HUES48 (cell line): ENCODE measurements at regions not wholly inside any gene's neighbourhood (a gene's known extent, or its start where the extent isn't known, plus 50 kb on each side); places are given as distances from the start of the nearest gene placed in this dataset.

Source experiments
- H3K27ac ChIP-seq: one replicate; pipeline ENCODE4 v1.7.0; 2013; ENCODE audit warnings: low read depth, low read length, inconsistent platforms
- H3K27me3 ChIP-seq: 2 replicates; pipeline ENCODE4 v1.6.1; 2013; ENCODE audit warnings: mild to moderate bottlenecking, low read length; ENCODE audit not compliant: control insufficient read depth, insufficient read depth
- H3K36me3 ChIP-seq: 2 replicates; pipeline ENCODE4 v1.6.1; 2013; ENCODE audit warnings: low read length; ENCODE audit not compliant: control insufficient read depth, insufficient read depth
- H3K4me1 ChIP-seq: 2 replicates; pipeline ENCODE4 v1.6.1; 2013; ENCODE audit warnings: mild to moderate bottlenecking, low read length; ENCODE audit not compliant: control insufficient read depth, insufficient read depth
- H3K4me3 ChIP-seq: 2 replicates; pipeline ENCODE4 v1.5.1; 2013; ENCODE audit warnings: mild to moderate bottlenecking, low read depth, low read length
- H3K9ac ChIP-seq: 2 replicates; pipeline ENCODE4 v1.6.1; 2013; ENCODE audit warnings: mild to moderate bottlenecking, low read depth, low read length, moderate library complexity
- H3K9me3 ChIP-seq: 2 replicates; pipeline ENCODE4 v1.6.1; 2013; ENCODE audit warnings: low read length; ENCODE audit not compliant: control insufficient read depth, insufficient read depth

DNA sequence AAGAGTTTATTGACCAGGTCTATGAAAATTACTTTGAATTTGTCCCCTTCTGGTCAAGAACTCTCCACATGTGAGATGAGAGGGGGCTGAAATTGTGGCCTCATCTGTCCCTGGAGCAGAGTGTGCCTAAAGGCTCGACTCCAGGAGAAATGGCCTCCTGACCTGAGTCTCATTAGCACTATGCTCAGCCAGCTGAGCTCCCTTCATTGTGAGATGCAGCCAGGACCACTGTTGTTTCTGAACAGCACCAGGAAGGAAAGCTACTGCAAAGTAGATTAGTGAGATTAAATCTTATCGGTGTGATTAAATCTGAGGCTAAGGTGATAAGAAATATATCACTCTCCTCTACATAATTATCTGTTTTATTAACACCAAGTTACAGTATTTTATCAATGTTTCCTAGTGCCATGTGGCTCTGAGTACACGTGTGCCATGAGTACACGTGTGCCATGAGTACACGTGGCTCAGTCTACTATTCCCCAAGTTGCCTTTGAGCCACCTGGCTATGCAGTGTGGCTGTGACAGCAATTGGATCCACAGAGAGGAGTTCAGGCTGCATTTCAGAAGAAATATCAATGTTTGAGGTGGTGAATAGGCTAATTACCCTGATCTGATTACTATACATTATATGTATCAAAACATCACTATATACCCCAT is 126.9 kb downstream of the IPMK start:
- no peak overlapping the region for H3K27ac ChIP-seq
- no peak overlapping the region for H3K9ac ChIP-seq
- no peaks in the 10 kb centered on the region for H3K27me3 ChIP-seq
- no peak overlapping the region for H3K4me3 ChIP-seq
- H3K36me3 ChIP-seq, result no peaks in the 10 kb centered on the region
- no peaks in the 10 kb centered on the region for H3K4me1 ChIP-seq
- H3K9me3 ChIP-seq, result peaks cover 8% of the 10 kb centered on the region; the same call in 1 of the 2 replicates

DNA sequence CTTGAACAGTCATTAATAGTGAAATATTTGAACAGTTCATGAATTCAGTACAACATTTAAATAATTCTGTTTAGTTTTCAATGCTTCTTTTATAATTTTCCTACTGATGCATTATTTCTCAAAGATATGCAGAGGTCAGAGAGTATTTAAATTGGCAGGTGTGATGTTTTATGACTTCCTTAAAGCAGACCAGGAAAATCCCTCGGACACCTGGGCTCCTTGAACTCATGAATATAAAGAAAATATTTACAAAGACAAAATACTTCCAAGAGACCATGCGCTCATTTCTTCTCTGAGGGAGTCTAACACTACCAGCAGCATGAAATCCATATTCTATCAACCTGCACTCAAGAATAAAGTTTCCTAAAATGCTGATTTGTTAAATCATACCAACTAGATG is 127.6 kb downstream of the IPMK start:
- Histone ChIP-seq H3K27me3 (no peaks in the 10 kb centered on the region), H3K9me3 (peaks cover 8% of the 10 kb centered on the region; the same call in 1 of the 2 replicates), H3K9ac (no peak overlapping the region), H3K4me3 (no peak overlapping the region), H3K36me3 (no peaks in the 10 kb centered on the region), H3K27ac (no peak overlapping the region), H3K4me1 (no peaks in the 10 kb centered on the region)

DNA sequence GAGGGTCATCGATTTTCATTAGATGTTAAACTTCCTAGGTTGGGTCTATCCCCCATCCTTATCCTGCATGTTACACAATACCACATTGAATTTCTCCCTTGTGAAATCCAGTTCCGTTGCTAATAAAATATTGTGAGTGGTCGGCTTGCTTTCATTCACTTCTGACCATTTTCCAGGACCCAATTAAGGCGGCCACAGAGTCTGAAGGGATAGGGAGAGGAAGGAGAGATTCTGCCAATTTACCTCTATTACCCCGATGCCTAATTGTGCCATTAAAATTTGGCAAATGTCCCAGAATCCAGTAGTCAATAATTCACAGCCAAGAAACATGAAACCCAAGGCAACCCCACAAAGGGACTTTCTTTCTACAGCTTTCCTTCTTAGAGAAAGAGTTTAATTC is 129.9 kb downstream of the IPMK start:
- no peaks in the 10 kb centered on the region for H3K36me3 ChIP-seq
- H3K4me3 ChIP-seq, result no peak overlapping the region
- H3K9me3 ChIP-seq, result no peaks in the 10 kb centered on the region
- no peaks in the 10 kb centered on the region for H3K4me1 ChIP-seq
- H3K27ac ChIP-seq, result no peak overlapping the region
- no peak overlapping the region for H3K9ac ChIP-seq
- H3K27me3 ChIP-seq, result no peaks in the 10 kb centered on the region

DNA sequence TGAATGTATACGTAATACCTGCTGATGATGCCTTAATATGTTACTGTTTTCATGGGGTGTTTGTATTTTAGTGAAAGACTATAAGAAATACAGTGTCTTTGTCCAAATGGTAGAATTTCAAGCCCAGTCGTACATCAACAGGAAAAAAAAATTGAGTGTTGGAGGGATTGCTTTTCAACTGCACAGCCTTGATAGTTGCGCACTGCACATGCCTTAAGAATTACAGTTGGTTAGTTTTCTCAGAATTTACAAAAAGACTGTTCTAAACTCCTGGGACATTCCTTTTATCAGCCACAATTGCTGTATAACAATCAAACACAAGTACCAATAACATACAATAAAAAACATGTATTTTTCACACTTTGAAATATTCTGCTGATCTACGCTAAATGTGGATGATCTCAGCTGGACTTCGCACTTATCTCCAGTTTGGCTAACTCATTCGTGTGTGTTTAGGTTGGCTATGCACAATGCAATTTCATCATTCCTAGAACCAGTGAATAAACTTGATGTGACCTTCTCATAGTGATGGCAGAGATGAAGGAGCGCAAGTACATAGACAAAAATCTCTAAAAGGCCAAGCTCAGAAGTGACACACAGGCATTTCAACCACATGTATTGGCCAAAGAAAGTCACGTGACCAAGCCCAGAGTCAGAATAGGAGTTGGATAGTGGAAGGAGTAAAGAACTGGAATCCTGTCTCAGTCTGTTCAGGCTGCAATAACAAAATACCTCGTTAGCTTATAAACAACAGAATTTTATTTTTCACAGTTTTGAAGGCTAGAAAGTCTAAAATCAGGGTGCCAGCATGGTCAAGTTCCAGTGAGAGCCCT is 152.3 kb downstream of the IPMK start:
- no peaks in the 10 kb centered on the region for H3K4me1 ChIP-seq
- H3K9me3 ChIP-seq, result no peaks in the 10 kb centered on the region
- no peak overlapping the region for H3K9ac ChIP-seq
- H3K27ac ChIP-seq, result no peak overlapping the region
- H3K27me3 ChIP-seq, result no peaks in the 10 kb centered on the region
- no peak overlapping the region for H3K4me3 ChIP-seq
- no peaks in the 10 kb centered on the region for H3K36me3 ChIP-seq

DNA sequence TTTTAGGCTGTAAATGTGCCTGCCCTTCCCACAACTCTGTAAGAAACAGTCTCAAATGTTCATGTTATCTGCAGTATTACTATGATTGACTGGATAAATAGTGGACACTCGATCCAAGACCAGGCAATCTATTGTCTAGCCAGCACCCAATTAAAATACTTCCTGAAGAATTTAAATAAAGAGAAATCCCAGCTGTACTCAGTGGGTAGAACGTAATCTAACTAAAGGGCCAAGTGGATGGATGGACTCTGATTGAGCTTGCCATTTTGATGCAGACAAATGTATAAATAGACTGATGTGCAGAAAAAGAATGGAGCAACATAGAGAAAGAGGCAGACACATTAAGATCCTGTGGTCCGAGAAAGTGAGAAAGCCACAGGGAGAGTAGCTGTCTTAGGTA is 158.0 kb downstream of the IPMK start:
- Histone ChIP-seq H3K27me3 (no peaks in the 10 kb centered on the region), H3K4me3 (no peak overlapping the region), H3K9me3 (no peaks in the 10 kb centered on the region), H3K27ac (no peak overlapping the region), H3K9ac (no peak overlapping the region), H3K4me1 (no peaks in the 10 kb centered on the region), H3K36me3 (no peaks in the 10 kb centered on the region)

DNA sequence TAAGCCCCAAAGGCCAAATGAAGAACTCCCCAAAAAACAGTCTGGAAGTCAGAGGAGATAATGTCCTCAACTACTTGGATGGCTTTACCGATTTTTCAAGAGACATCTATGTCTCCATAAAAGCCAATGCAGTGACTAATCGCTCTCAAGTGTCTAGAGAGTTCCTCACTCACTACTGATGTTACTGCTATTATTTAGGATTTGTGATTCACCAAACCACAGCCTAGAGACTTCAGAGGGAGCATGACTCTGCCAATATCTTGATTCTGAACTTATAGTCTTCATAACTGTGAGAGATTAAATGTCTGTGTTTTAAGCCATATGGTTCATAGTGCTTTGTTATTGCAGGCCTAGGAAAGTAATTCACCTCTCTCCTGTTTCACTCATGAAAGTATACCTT is 160.2 kb downstream of the IPMK start:
- no peaks in the 10 kb centered on the region for H3K4me1 ChIP-seq
- no peak overlapping the region for H3K27ac ChIP-seq
- peaks cover 4% of the 10 kb centered on the region; the same call in 1 of the 2 replicates for H3K9me3 ChIP-seq
- no peak overlapping the region for H3K4me3 ChIP-seq
- no peaks in the 10 kb centered on the region for H3K27me3 ChIP-seq
- H3K9ac ChIP-seq, result no peak overlapping the region
- no peaks in the 10 kb centered on the region for H3K36me3 ChIP-seq

GRCh38 chr10:58106211-58107035 is 161.3 kb downstream of the IPMK start:
- Histone ChIP-seq H3K4me1 (0 out of 2 replicates have a peak, but pooled peaks cover 4% of the 10 kb centered on the region), H3K36me3 (no peaks in the 10 kb centered on the region), H3K9ac (no peak overlapping the region)

GRCh38 chr10:58104351-58104751 is 163.3 kb downstream of the IPMK start:
- H3K27ac ChIP-seq, result no peak overlapping the region
- no peaks in the 10 kb centered on the region for H3K27me3 ChIP-seq
- no peak overlapping the region for H3K4me3 ChIP-seq
- no peaks in the 10 kb centered on the region for H3K36me3 ChIP-seq
- H3K9me3 ChIP-seq, result peaks cover 7% of the 10 kb centered on the region; the same call in 1 of the 2 replicates
- H3K4me1 ChIP-seq, result 0 out of 2 replicates have a peak, but pooled peaks cover 4% of the 10 kb centered on the region
- no peak overlapping the region for H3K9ac ChIP-seq

More at GRCh38 chr10:58106211-58107035, 161.3 kb downstream of the IPMK start:
- Histone ChIP-seq H3K9me3 (peaks cover 7% of the 10 kb centered on the region; the same call in 1 of the 2 replicates), H3K27ac (no peak overlapping the region), H3K27me3 (no peaks in the 10 kb centered on the region), H3K4me3 (no peak overlapping the region)

GRCh38 chr10:58102897-58103296 is 164.8 kb downstream of the IPMK start:
- no peak overlapping the region for H3K4me3 ChIP-seq
- H3K27ac ChIP-seq, result no peak overlapping the region
- no peaks in the 10 kb centered on the region for H3K27me3 ChIP-seq
- H3K9ac ChIP-seq, result no peak overlapping the region
- H3K36me3 ChIP-seq, result no peaks in the 10 kb centered on the region
- 0 out of 2 replicates have a peak, but pooled peaks cover 4% of the 10 kb centered on the region for H3K4me1 ChIP-seq
- peaks cover 7% of the 10 kb centered on the region; the same call in 1 of the 2 replicates for H3K9me3 ChIP-seq

- no peaks in the 10 kb centered on the region for H3K27me3 ChIP-seq
These were observed 166.0 kb downstream of the IPMK start for GRCh38 chr10:58101682-58102081.

More at GRCh38 chr10:58101682-58102081, 166.0 kb downstream of the IPMK start:
- Histone ChIP-seq H3K9ac (no peak overlapping the region), H3K36me3 (no peaks in the 10 kb centered on the region), H3K4me1 (0 out of 2 replicates have a peak, but pooled peaks cover 4% of the 10 kb centered on the region), H3K4me3 (no peak overlapping the region), H3K9me3 (peaks cover 7% of the 10 kb centered on the region; the same call in 1 of the 2 replicates), H3K27ac (no peak overlapping the region)
